Panc1 (cell line): ENCODE measurements at regions not wholly inside any gene's neighbourhood (a gene's known extent, or its start where the extent isn't known, plus 50 kb on each side); places are given as distances from the start of the nearest gene placed in this dataset.

Experiments
- ATAC-seq: fragments of 200-7000 bp; cut with Tn5 transposase; 2 replicates; pipeline ENCODE4 v1.9.1; 2020; ENCODE audit warnings: mild to moderate bottlenecking, moderate library complexity
- BruUV-seq: library from RNA; stranded (reverse); fragments of 400-500 nt; replicated peaks from 2 replicates; lab custom pipeline; 2021; lab: Mats Ljungman, UMichigan
- CTCF ChIA-PET: fragments of 300-600 bp; sonication (Branson Sonifier 250); formaldehyde crosslinking; loops from one replicate; lab custom pipeline; 2022; ENCODE audit warnings: antibody characterized with exemption; lab: Charles Lee
- POLR2A ChIA-PET: fragments of 300-600 bp; sonication (Branson Sonifier 250); formaldehyde crosslinking; loops from one replicate; lab custom pipeline; 2022; ENCODE audit warnings: antibody characterized with exemption; lab: Charles Lee
- DNase-seq: peaks from one replicate; pipeline ENCODE4 v3.0.0-alpha.2; 2010; ENCODE audit warnings: low read depth, low spot score
- H3K27ac ChIP-seq: 2 replicates; pipeline ENCODE4 v1.5.1; 2011; ENCODE audit warnings: mild to moderate bottlenecking, low read length, inconsistent platforms
- H3K27me3 ChIP-seq: fragments of 200-500 bp; sonication (Bioruptor generic); 2 replicates; pipeline ENCODE4 v1.6.0; 2014; ENCODE audit warnings: low read length, inconsistent platforms; ENCODE audit not compliant: control insufficient read depth, insufficient read depth
- H3K36me3 ChIP-seq: fragments of 200-500 bp; sonication (Bioruptor generic); 2 replicates; pipeline ENCODE4 v1.5.1; 2014; ENCODE audit warnings: inconsistent platforms, mild to moderate bottlenecking, low read length, moderate library complexity; ENCODE audit not compliant: control insufficient read depth, insufficient read depth
- H3K4me1 ChIP-seq: 2 replicates; pipeline ENCODE4 v1.5.1; 2011; ENCODE audit warnings: inconsistent platforms, mild to moderate bottlenecking, low read length, moderate library complexity; ENCODE audit not compliant: control insufficient read depth, insufficient read depth
- H3K4me3 ChIP-seq, 2 experiments: 2 replicates each; pipeline ENCODE4 v1.5.1; 2011 to 2012; ENCODE audit warnings: low read depth in 2 of 2, low read length in 2 of 2, mild to moderate bottlenecking in 2 of 2, inconsistent platforms in 1 of 2, moderate library complexity in 1 of 2
- H3K9me3 ChIP-seq: fragments of 200-500 bp; sonication (Bioruptor generic); 2 replicates; pipeline ENCODE4 v1.5.1; 2014; ENCODE audit warnings: low read depth, mild to moderate bottlenecking, inconsistent platforms, low read length, moderate library complexity; ENCODE audit not compliant: control insufficient read depth, insufficient read depth
- CTCF ChIP-seq: fragments of 450-650 bp; IDR thresholded peaks from 2 replicates; pipeline ENCODE4 v1.5.1; 2017; ENCODE audit warnings: mild to moderate bottlenecking
- POLR2AphosphoS5 ChIP-seq: IDR thresholded peaks from 2 replicates; pipeline ENCODE4 v1.6.1; 2012; ENCODE audit warnings: mild to moderate bottlenecking, low read depth, low read length, moderate library complexity
- REST ChIP-seq, 2 experiments: IDR thresholded peaks; 2 replicates each; pipeline ENCODE4 v1.6.1; 2011 to 2012; ENCODE audit warnings: low read depth in 2 of 2, control low read depth in 1 of 2, low read length in 1 of 2, mild to moderate bottlenecking in 1 of 2, moderate library complexity in 1 of 2; ENCODE audit not compliant: insufficient read depth in 1 of 2
- SIN3A ChIP-seq: IDR thresholded peaks from 2 replicates; pipeline ENCODE4 v1.6.1; 2012; ENCODE audit warnings: low read depth, mild to moderate bottlenecking, low read length, moderate library complexity, borderline replicate concordance; ENCODE audit not compliant: insufficient read depth
- TCF7L2 ChIP-seq: IDR thresholded peaks from 2 replicates; pipeline ENCODE4 v1.6.1; 2011; ENCODE audit warnings: mild to moderate bottlenecking, low read depth, low read length, inconsistent platforms
- in situ Hi-C: cut with HindIII; loops from 2 replicates; pipeline ENCODE4 v1.10.0; 2016; ENCODE audit warnings: low sequenced_read_pairs, low pct_unique_long_range_greater_than_20kb
- intact Hi-C: fragments of 100-400 bp; cut with micrococcal nuclease; formaldehyde crosslinking; loops from one replicate; pipeline ENCODE4 v1.10.0; 2022; ENCODE audit not compliant: unreplicated experiment

GRCh38 chr4:124566030-124566429, 146.5 kb downstream of the ANKRD50 start:
- ATAC-seq (no peak), DNase-seq (no peak)
- CTCF ChIA-PET: no interaction called here

DNA sequence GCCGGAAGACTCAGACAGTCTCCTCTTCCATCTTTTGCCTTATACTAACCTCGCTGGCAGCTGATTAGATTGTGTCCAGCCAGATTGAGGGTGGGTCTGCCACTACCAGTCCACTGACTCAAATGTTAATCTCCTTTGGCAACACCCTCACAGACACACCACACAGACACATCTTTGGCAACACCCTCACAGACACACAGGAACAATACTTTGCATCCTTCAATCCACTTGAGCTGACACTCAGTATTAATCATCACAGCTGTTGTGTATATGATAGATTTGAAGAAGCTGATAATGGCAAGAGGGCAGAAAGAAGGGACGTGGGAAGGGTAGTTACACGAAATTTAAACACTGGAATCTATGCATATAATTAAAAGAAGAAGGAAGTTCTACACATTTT, 139.5 kb downstream of the ANKRD50 start:
- in situ Hi-C loops: no loop called here

More at GRCh38 chr4:124566030-124566429, 146.5 kb downstream of the ANKRD50 start:
- Histone ChIP-seq H3K4me3 (no peak overlapping the region), H3K9me3 (no peaks in the 10 kb centered on the region), H3K27me3 (no peaks in the 10 kb centered on the region), H3K4me1 (no peaks in the 10 kb centered on the region), H3K27ac (no peak overlapping the region), H3K36me3 (no peaks in the 10 kb centered on the region)
- intact Hi-C loops (no loop called here), in situ Hi-C loops (no loop called here)
- no TSS peak for BruUV-seq
- no peak for TF ChIP-seq SIN3A
- no peak for TF ChIP-seq REST (IDR thresholded peaks at IDR 0.05; ENCODE audit: insufficient read depth in 1 of 2, low read depth in 2 of 2, low read length in 1 of 2)
- no peak for TF ChIP-seq POLR2AphosphoS5
- TF ChIP-seq CTCF: no peak
- TF ChIP-seq TCF7L2: no peak
- POLR2A ChIA-PET: no interaction called here

More for the DNA sequence above, 139.5 kb downstream of the ANKRD50 start:
- BruUV-seq: no TSS peak
- Histone ChIP-seq H3K27me3 (no peaks in the 10 kb centered on the region), H3K27ac (no peak overlapping the region), H3K36me3 (no peaks in the 10 kb centered on the region), H3K9me3 (no peaks in the 10 kb centered on the region), H3K4me1 (no peaks in the 10 kb centered on the region), H3K4me3 (no peak overlapping the region)
- POLR2A ChIA-PET: no interaction called here
- DNase-seq: no peak
- ATAC-seq: no peak
- intact Hi-C loops: no loop called here
- TF ChIP-seq CTCF (no peak), REST (IDR thresholded peaks at IDR 0.05; ENCODE audit: insufficient read depth in 1 of 2, low read depth in 2 of 2, low read length in 1 of 2) (no peak), SIN3A (no peak), TCF7L2 (no peak), POLR2AphosphoS5 (no peak)
- CTCF ChIA-PET: no interaction called here
